HG03139 (cell line): ENCODE measurements at regions not wholly inside any gene's neighbourhood (a gene's known extent, or its start where the extent isn't known, plus 50 kb on each side); places are given as distances from the start of the nearest gene placed in this dataset.
"Not testable (repeated sequence)": the region's sequence is repeated elsewhere in the genome, so short reads cannot be mapped to it uniquely, and the experiment has no call there.

ENCODE experiments used
- ATAC-seq: cut with Tn5 transposase; IDR thresholded peaks from one replicate; pipeline ENCODE4 v1.9.1; 2021; ENCODE audit not compliant: unreplicated experiment

DNA sequence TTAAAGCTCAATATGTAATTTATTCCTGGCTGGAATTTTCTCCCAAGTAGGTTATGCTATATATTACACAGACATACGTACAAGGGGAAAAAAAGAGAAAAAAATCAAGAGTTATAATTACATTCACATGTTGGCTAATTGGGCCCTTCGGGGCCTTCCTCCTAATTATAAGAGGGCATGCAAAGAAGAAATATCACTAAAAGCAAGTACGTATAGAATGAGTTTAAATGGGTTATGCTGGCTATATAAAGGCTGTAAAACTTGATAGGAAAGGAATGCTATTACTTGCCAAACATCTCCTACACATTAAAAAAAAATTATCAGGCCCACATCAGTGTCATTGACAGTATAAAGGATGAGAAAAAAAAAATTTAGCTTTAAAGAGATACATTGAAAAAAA is 1396.1 kb upstream of the ADGRL4 start:
- no peak for ATAC-seq

DNA sequence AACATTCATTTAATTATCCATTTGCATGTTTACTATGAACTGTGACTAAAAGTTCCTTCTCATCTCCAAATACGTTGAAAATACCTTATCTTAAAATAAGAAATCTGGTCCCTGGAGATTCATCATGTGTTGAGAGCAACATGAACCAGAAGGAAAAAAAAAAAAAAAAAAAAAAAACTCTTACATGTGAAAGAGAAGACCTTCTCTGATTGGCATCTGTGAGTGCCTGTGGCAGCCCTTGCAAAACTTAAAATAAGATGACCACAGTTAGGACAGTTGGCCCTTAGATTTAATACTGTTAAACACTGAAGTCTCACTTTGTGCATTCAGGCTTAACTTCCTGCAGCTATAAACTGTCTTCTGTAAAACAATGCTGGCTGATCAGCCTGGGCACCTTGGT is 1395.2 kb upstream of the ADGRL4 start:
- ATAC-seq, result no peak

DNA sequence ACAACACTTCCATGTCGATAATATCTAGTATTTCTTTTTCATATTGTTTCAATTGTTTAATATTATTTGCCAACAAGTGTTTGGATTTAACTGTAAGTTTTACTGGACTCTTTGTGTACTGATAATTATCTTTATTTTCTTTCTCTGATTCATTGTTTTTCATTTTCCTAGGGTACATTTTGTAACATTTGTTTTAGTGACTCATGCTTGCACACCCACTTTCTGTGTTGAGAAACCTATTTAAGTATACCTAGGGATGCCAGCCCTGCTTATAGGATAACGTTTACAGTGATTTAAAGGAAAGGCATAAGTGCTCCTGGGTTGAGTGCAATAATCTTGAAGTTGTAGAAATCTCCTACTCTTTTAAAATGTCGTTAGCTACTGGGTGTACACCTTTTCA is 1386.0 kb upstream of the ADGRL4 start:
- no peak for ATAC-seq

DNA sequence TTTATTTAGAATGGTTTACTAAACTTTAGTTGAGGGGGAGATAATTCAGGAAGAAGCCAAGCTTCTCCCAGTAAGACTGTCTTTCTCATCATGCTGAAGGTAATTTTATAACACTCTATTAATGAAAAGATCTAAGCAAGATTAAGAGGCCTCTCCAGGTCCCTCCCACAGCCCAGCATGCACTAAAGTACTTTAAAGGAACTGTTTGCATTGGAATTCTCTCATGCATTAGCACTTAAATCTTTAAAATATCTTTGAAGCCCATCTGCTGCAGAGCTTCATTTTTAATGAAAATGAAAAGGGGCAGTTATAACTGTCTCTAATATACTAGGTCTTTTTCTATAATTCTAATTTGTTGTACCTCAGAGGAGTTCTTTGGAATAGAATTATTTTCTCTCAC is 1379.1 kb upstream of the ADGRL4 start:
- no peak for ATAC-seq

DNA sequence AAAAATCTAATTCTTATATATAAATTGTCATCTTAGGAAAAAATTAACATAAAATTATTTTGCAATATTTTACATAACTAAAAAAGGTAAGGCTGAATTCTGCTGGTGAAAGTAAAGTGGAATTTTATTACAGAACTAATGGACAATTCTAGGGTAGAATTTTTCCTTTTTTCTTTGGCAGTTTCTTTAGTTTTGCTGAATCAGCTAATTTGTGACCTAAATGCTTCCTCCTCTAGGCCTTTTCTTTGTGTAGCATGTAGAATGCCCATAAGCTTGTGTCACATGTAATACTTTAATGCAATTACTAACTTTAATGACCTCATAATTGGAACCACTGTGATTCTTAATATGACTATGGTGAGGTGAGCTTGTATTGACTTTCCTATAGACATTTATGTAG is 1378.4 kb upstream of the ADGRL4 start:
- ATAC-seq, result no peak

DNA sequence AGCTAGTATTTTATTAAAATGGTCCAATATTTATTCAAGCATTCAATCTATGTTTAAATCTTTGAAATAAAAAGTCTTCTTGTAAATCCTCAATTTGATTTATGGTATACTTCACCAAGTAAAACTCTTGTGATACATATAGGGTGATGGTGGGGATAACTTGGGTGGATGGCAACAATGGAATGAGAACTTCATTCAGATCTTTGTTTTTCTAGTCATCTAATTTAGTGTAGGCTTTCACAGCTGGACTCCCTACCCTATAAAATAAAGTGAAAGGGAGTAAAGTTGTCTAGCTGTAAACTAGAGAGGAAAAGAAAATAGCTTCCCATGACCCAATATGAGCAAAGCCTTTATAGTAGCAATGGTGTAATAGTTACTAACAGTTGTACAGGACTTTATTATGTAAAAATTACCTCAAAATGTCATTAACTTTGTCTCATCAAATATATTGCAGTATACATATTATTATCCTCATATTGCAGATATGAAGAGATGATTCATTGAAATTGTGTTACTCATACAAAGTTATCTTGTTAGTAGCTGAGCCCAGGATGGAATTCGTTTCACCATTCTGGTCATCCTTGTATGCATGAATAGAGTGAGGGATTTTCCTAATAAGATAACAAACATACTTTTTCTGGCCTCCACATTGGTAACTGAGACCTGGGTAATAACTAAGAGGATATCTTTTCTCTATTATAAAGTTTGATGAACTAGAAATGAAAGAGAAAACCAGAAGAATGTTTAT is 1377.7 kb upstream of the ADGRL4 start:
- no peak for ATAC-seq

- ATAC-seq, result no peak
Observed at GRCh38 chr1:80375662-80376061, 1369.1 kb upstream of the ADGRL4 start.

DNA sequence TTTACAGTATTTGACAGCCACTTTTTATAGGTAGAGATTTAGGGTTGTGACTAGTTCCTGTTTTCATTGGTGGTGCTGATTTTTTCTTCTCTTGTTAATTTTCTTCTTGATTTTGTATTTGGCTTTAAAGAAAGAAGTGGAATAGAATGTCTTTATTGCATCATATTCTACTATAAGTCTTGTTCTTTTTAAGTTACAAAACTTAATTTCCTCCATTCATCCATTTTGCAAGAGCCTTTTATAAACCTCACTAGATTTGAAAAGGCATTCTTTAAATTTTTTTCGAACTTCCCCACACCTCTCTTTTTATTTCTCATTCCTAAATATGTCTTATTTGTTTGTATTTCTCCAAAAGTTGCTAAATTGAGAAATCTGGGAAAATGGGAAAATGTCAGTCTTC is 1368.6 kb upstream of the ADGRL4 start:
- ATAC-seq, result no peak

DNA sequence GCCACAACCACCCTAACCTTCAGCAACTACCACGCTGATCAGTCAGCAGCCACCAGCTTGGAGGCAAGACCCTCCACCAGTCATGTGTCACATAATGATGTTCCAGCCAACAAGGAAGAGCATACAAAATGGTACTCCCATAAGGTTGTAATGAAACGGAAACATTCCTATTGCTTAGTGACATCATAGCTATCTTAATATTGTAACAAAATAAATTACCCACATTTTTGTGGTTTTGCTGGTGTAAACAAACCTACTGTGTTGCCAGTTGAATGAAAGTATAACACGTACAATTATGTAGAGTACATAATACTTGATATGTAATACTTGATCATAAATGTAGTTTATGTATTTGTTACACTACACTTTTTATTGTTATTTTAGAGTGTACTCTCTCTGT is 1363.2 kb upstream of the ADGRL4 start:
- ATAC-seq, result no peak

DNA sequence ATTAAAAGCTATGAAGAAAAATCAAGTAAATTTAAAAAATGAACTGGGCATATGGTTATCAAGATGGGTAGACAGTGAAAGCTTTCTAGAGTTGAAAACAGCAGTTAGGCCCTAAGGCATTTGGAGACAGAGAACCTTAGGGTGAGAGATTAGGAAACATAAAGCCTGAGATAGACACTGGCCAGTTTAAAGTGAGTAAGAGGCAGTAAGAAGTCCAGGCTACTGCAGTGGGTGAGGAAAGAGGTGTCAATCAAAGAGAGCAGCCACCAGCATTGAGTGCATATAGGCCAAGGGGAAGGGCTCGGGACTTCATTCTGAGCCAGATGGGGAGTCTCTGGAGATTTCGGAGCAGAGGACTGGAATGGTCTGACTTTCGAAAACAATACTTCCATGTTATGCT is 1360.5 kb upstream of the ADGRL4 start:
- no peak for ATAC-seq

DNA sequence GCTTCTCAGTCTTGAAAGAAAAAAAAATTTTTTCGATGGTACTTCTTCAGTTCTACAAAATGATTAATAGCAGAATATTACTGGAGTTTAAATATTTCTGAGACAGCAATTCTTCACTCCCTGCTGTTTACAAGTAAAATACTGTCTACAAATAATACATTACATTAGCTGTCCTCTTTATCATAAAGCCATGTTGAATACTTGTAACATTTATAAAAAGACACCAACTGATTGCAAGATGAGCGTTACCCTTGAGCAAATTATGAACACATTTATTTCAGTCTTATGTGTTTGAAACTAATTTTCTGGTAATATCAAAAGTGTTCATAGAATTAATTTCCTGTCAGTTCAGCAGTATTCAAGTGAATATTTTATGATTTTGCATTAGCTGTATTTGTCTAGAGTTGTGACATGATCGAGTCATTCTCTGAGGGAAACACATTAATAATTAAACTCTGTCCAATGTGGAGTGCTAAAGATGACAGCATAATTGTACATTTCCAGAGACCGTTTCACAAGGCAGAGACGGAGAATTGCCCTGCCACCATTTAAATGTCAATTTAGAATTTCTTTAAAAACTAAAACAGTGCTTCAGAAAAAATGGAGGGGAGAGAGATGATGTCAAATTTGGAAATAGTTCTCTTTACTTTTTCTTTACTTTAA is 1359.0 kb upstream of the ADGRL4 start:
- ATAC-seq, result no peak

DNA sequence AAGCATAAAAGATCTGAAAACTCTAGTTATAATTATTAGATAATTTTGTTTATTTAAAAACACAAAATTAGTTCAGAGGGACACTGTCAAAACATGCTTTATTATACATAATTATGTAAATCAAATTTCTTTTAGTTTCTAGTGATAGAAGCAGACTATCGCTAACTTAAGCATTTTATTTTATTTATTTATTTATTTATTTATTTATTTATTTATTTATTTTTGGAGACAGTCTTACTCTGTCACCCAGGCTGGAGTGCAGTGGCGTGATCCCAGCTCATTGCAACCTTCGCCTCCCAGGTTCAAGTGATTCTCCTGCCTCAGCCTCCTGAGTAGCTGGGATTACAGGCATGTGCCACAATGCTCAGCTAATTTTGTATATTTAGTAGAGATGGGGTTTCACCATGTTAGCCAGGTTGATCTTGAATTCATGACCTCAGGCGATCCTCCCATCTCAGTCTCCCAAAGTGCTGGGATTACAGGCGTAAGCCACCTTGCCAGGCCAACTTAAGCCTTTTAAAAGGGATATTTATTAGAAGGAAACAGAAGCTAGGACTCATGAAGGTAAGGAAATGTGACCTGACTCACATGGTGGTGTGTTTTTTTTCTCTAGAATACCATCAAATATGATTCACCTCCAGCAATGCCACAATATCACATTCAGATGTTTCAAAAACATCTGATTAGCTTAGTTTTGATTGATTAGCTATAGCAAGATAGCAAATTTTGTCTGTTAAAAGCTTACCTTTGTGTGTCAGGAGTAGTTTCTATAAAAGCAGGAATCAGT is 1357.4 kb upstream of the ADGRL4 start:
- no peak for ATAC-seq

GRCh38 chr1:80359666-80360065 is 1353.1 kb upstream of the ADGRL4 start:
- no peak for ATAC-seq

GRCh38 chr1:80349218-80349617 is 1342.7 kb upstream of the ADGRL4 start:
- no peak for ATAC-seq

GRCh38 chr1:80341021-80341420 is 1334.5 kb upstream of the ADGRL4 start:
- ATAC-seq, result no peak

DNA sequence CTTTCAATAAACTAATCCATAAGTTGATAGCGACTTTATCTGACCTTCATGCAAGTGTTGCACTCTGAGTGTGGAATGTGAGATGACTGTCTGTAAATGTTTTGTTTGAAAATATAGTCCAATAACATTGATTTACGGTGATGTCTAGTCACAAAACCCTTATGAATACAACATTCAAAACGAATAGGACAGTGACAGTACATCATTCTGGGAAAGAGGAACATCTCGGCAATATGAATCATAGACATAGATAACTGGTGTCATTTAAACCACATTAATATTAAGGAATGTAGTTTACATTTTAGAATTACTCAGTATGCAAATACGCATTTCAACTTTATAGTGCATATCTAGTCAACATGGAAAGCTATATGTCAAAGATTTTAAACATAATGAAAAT is 1311.6 kb upstream of the ADGRL4 start:
- no peak for ATAC-seq

- no peak for ATAC-seq
Observed at GRCh38 chr1:80310703-80311245, 1304.2 kb upstream of the ADGRL4 start.

DNA sequence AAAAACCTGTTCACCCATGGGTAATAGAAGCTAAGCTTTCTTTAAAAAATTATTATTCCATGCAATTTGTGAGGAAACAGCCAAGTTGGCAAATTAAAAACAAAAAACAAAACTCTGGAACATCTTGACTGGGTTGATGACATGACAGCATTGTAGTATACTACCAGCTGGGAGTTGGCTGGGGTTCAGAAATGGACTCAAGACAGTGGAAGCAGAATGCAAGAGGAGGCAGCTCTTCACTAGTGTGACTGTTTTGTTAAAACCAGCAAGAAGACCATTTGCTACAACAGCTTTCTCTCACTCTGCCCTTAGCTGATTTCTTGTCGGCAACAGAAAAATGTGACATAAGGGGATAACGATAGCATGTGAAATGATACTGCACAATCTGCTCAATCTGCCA is 1298.9 kb upstream of the ADGRL4 start:
- no peak for ATAC-seq

DNA sequence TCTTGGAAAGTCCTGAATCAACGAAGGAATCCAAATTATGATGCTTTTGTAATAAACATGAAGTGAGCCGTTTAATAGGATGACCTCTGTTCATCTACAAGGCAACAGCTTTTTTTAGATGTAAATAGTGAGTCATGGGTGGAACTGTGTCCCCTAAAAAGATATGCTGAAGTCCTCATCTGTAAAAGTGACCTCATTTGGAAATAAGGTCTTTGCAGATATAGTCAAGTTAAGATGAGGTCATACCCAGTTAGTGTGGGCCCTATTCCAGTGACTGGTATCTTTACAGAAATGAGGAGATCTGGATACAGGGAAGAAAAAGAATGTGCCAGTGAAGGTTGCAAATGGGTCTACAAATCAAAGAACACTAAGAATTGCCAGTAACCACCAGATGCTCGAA is 1287.3 kb upstream of the ADGRL4 start:
- no peak for ATAC-seq

DNA sequence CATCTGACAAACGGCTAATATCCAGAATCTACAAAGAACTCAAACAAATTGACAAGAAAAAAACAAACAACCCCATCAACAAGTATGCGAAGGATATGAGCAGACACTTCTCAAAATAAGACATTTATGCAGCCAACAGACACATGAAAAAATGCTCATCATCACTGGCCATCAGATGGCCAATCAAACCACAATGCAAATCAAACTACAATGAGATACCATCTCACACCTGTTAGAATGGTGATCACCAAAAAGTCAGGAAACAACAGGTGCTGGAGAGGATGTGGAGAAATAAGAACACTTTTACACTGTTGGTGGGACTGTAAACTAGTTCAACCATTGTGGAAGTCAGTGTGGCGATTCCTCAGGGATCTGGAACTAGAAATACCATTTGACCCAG is 1282.2 kb upstream of the ADGRL4 start:
- not testable (repeated sequence) for ATAC-seq

DNA sequence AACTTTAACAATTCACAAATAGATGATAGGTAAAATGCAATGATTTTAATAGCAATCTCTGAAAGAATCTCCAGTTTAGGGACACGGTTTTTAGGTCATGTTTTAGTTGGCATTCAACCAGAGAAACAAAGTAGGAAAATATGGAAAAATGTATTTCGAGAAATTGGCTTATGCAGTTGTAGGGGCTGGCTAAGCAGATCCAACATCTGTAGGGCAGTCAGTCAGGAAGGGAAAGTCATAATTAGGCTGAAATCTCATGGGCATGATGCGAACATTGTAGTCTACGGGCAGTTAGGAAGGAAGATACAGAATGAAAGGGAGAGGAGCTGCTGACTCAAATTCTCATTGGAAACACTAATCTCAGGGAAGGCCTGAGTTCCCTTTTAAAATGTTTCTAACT is 1276.0 kb upstream of the ADGRL4 start:
- ATAC-seq, result no peak

DNA sequence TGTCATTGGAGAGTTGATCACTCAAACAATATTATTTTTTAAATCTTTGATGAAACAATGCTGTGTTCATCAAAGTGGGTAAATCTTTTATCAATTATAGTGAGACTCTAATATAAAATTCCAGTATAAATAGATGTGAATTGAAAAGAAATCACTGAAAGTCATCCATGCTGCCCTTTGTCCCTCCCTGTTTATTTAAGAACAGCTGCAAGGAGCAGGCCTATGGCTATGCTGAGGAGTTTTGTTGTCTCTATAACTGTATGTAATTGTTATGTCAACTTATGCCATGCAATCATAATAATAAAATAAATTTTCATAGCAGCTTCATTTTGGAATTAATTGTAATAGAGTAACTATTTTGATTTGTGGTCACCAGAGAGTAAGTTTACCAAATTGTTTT is 1272.4 kb upstream of the ADGRL4 start:
- no peak for ATAC-seq
